Fibroblast of skin of right quadriceps (primary cell): ENCODE measurements at regions not wholly inside any gene's neighbourhood (a gene's known extent, or its start where the extent isn't known, plus 50 kb on each side); places are given as distances from the start of the nearest gene placed in this dataset.

Experiments used
- DNase-seq: peaks from one replicate; pipeline ENCODE4 v3.0.0-alpha.2; 2013

DNA sequence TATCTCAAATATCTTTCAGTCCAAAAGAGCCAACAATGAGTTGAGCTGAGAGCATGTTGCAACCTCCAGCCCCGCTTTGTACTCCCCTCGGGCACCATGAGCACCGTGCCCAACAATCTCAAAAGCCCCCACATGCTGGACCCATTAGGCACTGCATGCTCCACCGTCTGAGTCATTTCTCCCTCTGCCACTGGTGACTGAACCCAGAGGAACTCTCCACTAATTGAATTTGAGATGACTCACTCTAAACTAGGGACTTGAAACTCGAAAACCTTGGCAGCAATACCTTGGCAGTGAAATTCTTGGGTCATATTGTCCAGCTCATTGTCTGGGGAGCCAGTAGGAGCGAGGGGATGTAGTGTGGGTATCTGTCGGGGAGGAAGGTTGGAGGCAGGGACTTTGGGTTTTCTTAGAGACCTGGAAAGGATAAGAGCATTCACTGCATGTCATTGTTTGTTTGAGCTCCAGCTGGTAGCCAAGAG, 49.9 kb upstream of the SLIT3 start:
- peak; percentile 100 for DNase-seq
